Fibroblast of gingiva (primary cell): ENCODE measurements at regions not wholly inside any gene's neighbourhood (a gene's known extent, or its start where the extent isn't known, plus 50 kb on each side); places are given as distances from the start of the nearest gene placed in this dataset.
"Not testable (repeated sequence)": the region's sequence is repeated elsewhere in the genome, so short reads cannot be mapped to it uniquely, and the experiment has no call there.

Experiments
- DNase-seq: peaks from one replicate; pipeline ENCODE4 v3.0.0-alpha.2; 2011; ENCODE audit warnings: low read depth

GRCh38 chr11:121901417-121901816 is 214.6 kb downstream of the BLID start:
- not testable (repeated sequence) for DNase-seq

GRCh38 chr11:121899520-121899919 is 216.5 kb downstream of the BLID start:
- no peak for DNase-seq

GRCh38 chr11:121898903-121899302 is 217.1 kb downstream of the BLID start:
- DNase-seq: no peak

- peak; percentile 35 for DNase-seq
Observed at GRCh38 chr11:121895919-121896318, 220.1 kb downstream of the BLID start.

GRCh38 chr11:121894581-121894980 is 221.4 kb downstream of the BLID start:
- no peak for DNase-seq

GRCh38 chr11:121892863-121893262 is 223.2 kb downstream of the BLID start:
- DNase-seq: peak; percentile 51

GRCh38 chr11:121892131-121892681 is 223.8 kb downstream of the BLID start:
- DNase-seq: peak; percentile 88

GRCh38 chr11:121890946-121891515 is 225.0 kb downstream of the BLID start:
- DNase-seq: no peak

- peak; percentile 84 for DNase-seq
Observed at GRCh38 chr11:121890377-121890776, 225.6 kb downstream of the BLID start.

GRCh38 chr11:121889931-121890330 is 226.1 kb downstream of the BLID start:
- DNase-seq: peak; percentile 51

- peak; percentile 20 for DNase-seq
Observed at GRCh38 chr11:121889186-121889585, 226.8 kb downstream of the BLID start.

- no peak for DNase-seq
Observed at GRCh38 chr11:121887976-121888557, 227.9 kb downstream of the BLID start.

GRCh38 chr11:121887569-121887968 is 228.4 kb downstream of the BLID start:
- no peak for DNase-seq

- no peak for DNase-seq
Observed at GRCh38 chr11:121886996-121887395, 229.0 kb downstream of the BLID start.

- no peak for DNase-seq
Observed at GRCh38 chr11:121886005-121886734, 229.8 kb downstream of the BLID start.

- no peak for DNase-seq
Observed at GRCh38 chr11:121884626-121885025, 231.4 kb downstream of the BLID start.

- peak; percentile 73 for DNase-seq
Observed at GRCh38 chr11:121881806-121882205, 234.2 kb downstream of the BLID start.

GRCh38 chr11:121877152-121877551 is 238.9 kb downstream of the BLID start:
- no peak for DNase-seq

- DNase-seq: no peak
Observed at GRCh38 chr11:121873766-121874165, 242.2 kb downstream of the BLID start.

- DNase-seq: no peak
Observed at GRCh38 chr11:121872356-121872755, 243.7 kb downstream of the BLID start.

- no peak for DNase-seq
Observed at GRCh38 chr11:121870206-121871045, 245.6 kb downstream of the BLID start.

- no peak for DNase-seq
Observed at GRCh38 chr11:121869478-121869877, 246.5 kb downstream of the BLID start.
